ENCODE measurements at regions not wholly inside any gene's neighbourhood (a gene's known extent, or its start where the extent isn't known, plus 50 kb on each side); places are given as distances from the start of the nearest gene placed in this dataset.

DNA sequence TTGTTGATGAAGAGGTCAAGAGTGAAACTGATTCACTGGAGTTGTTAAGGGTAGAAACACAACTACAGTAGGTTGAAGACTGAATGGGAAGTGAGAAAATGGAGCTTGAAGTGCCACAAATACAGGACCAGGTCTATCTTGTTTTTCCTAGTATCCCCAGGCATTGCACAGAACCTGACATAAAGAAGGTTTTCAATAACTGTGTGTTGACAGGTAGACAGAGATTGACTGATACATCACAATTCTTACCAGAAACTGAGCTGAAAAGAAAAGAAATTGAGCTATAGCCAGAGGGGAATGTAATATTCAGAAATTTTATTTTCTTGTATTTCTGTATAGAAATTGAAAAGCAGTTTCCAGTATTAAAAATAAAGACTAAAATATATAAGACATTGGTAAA, 767.7 kb downstream of the PCDH17 start:
- no peak for DNase-seq
- Histone ChIP-seq H3K4me3 (ENCODE audit: low read depth, low read length) (no peak overlapping the region), H3K27me3 (ENCODE audit: insufficient read depth, low read depth, severe bottlenecking) (no peaks in the 10 kb centered on the region), H3K9me3 (ENCODE audit: severe bottlenecking) (no peaks in the 10 kb centered on the region), H3K36me3 (no peaks in the 10 kb centered on the region), H3K27ac (no peak overlapping the region)
- TF ChIP-seq, protein P1, sequence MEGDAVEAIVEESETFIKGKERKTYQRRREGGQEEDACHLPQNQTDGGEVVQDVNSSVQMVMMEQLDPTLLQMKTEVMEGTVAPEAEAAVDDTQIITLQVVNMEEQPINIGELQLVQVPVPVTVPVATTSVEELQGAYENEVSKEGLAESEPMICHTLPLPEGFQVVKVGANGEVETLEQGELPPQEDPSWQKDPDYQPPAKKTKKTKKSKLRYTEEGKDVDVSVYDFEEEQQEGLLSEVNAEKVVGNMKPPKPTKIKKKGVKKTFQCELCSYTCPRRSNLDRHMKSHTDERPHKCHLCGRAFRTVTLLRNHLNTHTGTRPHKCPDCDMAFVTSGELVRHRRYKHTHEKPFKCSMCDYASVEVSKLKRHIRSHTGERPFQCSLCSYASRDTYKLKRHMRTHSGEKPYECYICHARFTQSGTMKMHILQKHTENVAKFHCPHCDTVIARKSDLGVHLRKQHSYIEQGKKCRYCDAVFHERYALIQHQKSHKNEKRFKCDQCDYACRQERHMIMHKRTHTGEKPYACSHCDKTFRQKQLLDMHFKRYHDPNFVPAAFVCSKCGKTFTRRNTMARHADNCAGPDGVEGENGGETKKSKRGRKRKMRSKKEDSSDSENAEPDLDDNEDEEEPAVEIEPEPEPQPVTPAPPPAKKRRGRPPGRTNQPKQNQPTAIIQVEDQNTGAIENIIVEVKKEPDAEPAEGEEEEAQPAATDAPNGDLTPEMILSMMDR (IDR thresholded peaks at IDR 0.05; ENCODE audit: low read depth, low read length) = no peak

DNA sequence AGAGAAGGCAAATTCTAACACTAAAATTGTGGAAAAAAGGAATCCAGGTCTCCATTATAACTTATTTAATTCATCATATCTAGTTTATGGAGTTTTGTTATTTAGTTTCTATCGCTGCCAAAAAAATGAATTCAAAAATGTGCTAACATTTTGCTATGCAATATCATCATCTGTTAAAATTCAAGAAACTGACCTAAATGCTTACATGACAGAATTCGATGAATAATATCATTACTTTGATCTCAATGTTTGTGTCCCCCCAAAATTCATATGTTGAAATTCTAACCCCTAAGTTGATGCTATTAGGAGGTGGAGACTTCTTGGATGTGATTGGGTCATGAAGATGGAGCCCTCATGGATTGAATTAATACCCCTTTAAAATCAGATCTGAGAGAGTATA, 775.0 kb downstream of the PCDH17 start:
- no peak for DNase-seq
- no peaks in the 10 kb centered on the region for H3K27me3 ChIP-seq (ENCODE audit: insufficient read depth, low read depth, severe bottlenecking)
- TF ChIP-seq, protein P1 (IDR thresholded peaks at IDR 0.05; ENCODE audit: low read depth, low read length) = no peak

DNA sequence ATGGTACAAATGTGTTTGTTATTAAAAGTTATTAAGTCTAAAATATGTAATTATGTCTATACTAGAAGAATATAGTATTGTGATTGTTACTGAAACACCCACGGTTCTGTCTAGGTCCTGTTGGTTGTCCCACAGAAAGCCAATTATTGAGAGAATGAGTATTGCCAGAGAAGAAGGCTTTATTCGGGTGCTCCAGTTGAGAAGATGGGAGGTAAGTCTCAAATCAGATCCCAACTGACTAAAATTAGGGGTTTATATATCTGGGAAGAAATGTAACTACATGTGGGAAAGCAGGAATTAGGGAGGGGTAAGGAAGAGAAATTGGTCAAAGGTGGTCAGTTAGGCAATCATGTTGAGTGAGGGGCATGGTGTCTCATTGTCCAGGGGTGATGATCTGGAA, 798.4 kb downstream of the PCDH17 start:
- no peaks in the 10 kb centered on the region for H3K9me3 ChIP-seq (ENCODE audit: severe bottlenecking)
- no peaks in the 10 kb centered on the region for H3K27me3 ChIP-seq (ENCODE audit: insufficient read depth, low read depth, severe bottlenecking)
- H3K4me3 ChIP-seq (ENCODE audit: low read depth, low read length) = no peak overlapping the region

More for the DNA sequence above, 775.0 kb downstream of the PCDH17 start:
- H3K36me3 ChIP-seq = no peaks in the 10 kb centered on the region
- no peaks in the 10 kb centered on the region for H3K9me3 ChIP-seq (ENCODE audit: severe bottlenecking)
- no peak overlapping the region for H3K4me3 ChIP-seq (ENCODE audit: low read depth, low read length)
- no peak overlapping the region for H3K27ac ChIP-seq

DNA sequence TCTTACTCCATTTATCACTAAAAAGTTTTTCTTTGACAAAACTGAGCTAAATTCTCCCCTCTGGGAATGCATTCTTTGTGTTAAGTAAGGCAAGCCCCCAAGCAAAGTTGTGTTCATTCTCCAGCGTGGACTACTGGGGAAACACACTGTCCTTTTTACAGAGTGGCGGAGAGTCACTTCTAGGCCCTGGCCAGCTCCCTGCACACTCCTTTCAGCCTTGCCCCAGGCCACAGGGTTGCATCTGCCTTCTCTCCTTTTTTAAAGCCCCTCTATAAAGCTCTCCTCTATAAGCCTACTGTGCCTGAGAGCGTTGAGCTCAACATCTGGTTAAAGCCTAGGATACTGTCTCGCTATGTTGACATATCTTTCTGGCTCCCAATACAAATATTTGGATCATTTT, 803.4 kb downstream of the PCDH17 start:
- Histone ChIP-seq H3K36me3 (no peaks in the 10 kb centered on the region), H3K27me3 (ENCODE audit: insufficient read depth, low read depth, severe bottlenecking) (no peaks in the 10 kb centered on the region), H3K9me3 (ENCODE audit: severe bottlenecking) (no peaks in the 10 kb centered on the region), H3K4me3 (ENCODE audit: low read depth, low read length) (no peak overlapping the region), H3K27ac (no peak overlapping the region)
- DNase-seq = no peak
- TF ChIP-seq, protein P1 (IDR thresholded peaks at IDR 0.05; ENCODE audit: low read depth, low read length) = no peak

More for the DNA sequence above, 798.4 kb downstream of the PCDH17 start:
- TF ChIP-seq, protein P1 (IDR thresholded peaks at IDR 0.05; ENCODE audit: low read depth, low read length) = no peak
- H3K27ac ChIP-seq = no peak overlapping the region
- no peaks in the 10 kb centered on the region for H3K36me3 ChIP-seq
- DNase-seq = no peak

DNA sequence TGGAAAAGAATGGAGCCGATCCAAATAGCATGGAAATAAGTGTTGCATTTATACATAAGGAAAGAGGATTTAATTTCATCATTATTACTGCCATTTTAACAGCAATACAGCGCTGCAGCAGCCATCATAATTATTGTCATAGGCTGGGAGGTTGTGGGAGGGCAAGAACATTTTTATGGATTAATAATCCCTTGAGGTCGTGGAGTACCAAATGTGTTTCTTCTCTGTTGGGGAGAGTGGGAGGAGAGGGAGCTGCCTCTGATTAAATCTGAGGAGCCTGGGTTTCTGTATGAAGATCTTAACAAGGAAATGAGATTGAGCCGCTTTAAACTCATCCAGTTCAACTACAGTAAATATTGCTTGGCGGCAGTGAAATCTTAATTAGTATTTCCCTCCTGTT, 805.9 kb downstream of the PCDH17 start:
- TF ChIP-seq, protein P1 (IDR thresholded peaks at IDR 0.05; ENCODE audit: low read depth, low read length) = no peak
- no peak for DNase-seq
- Histone ChIP-seq H3K4me3 (ENCODE audit: low read depth, low read length) (no peak overlapping the region), H3K27ac (no peak overlapping the region), H3K27me3 (ENCODE audit: insufficient read depth, low read depth, severe bottlenecking) (no peaks in the 10 kb centered on the region), H3K9me3 (ENCODE audit: severe bottlenecking) (no peaks in the 10 kb centered on the region), H3K36me3 (no peaks in the 10 kb centered on the region)

DNA sequence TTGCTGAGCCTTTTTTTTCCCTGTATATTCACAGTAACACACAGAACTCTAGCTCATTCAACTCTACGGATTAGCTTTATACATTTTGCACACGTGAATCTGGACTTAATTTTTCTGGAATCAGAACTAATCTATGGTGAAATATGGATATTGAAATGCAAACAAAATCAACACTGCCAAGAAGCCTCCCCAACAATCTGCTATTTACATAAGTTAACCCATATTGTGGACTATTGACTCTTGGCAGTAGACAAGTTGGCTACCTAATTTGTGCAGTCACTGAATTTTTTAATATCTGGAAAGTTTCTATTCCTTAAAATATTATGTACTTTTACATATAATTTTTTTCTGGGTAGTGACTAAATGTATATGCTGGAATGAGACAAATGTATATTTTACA, 815.4 kb downstream of the PCDH17 start:
- TF ChIP-seq, protein P1 (IDR thresholded peaks at IDR 0.05; ENCODE audit: low read depth, low read length) = no peak
- H3K27me3 ChIP-seq (ENCODE audit: insufficient read depth, low read depth, severe bottlenecking) = no peaks in the 10 kb centered on the region
- H3K9me3 ChIP-seq (ENCODE audit: severe bottlenecking) = no peaks in the 10 kb centered on the region
- no peak overlapping the region for H3K27ac ChIP-seq
- no peak for DNase-seq
- H3K36me3 ChIP-seq = no peaks in the 10 kb centered on the region
- H3K4me3 ChIP-seq (ENCODE audit: low read depth, low read length) = no peak overlapping the region

Measured in WERI-Rb-1 (cell line).